ENCODE measurements at regions not wholly inside any gene's neighbourhood (a gene's known extent, or its start where the extent isn't known, plus 50 kb on each side); places are given as distances from the start of the nearest gene placed in this dataset.
"Not testable (repeated sequence)": the region's sequence is repeated elsewhere in the genome, so short reads cannot be mapped to it uniquely, and the experiment has no call there.

DNA sequence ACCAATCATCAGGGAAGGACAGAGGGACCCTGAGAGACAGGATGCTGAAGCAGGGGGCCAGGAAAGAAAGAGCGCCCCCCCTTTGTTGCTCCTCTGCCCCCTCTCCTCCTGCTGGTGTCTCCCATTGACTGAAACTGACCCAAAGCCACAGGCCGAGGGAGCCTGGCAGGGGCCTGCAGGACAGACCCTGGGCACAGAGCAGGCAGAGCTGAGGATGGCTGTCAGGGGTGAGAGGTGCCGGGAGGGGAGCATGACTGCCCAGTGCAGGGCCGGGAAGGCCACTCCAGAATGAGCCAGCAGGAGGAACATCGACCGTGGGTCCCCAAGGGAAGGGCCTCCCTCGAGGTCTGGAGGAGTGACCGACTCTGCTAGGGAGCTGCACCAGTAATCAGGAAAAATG, 427.8 kb downstream of the PREX1 start:
- no peak for DNase-seq

DNA sequence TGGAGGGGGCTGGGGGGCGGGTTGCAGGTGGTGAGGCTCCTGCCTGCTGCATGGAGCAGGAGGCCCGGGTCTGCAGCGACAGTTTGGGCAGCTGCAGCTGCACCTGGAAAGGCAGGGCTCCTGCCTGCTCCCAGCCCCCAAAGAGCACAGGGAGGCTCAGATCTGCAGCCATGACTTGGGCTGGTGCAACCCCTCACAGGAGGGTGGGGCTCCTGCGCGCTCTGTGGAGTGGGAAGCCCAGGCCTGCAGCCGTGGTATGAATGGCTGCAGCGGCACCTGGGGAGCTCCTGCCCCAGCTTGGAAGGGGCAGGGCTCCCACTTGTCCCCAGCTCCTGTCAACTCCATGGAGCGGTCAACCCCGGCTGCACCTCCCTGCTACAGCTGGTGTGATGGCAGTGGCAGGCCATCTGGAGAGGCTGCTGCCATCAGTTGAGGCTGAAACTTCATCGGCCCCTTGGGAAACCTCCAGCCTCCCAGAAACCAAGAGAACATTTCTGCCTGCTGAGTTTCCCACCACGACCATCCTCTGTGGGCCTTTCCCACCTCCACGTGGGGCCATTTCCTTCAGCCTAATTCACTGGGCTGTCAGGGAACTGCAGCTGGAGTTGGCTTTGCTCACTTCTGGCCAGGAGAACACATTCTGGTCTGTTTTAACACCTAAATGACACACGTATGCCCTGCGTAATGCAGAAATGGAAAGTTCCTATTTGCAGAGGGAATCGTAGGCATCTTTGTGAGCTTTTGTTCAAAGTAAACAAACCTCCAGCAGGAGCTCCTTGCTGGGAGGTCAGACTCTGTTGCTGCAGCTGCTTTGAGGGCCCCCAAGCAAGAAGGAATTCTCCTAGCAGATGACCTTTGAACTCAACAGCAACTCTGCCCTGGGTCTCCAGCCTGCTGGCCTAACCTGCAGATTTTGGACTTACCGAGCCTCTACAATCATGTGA, 429.0 kb downstream of the PREX1 start:
- DNase-seq: no peak

GRCh38 chr20:48396981-48397861, 430.6 kb downstream of the PREX1 start:
- DNase-seq: not testable (repeated sequence)

DNA sequence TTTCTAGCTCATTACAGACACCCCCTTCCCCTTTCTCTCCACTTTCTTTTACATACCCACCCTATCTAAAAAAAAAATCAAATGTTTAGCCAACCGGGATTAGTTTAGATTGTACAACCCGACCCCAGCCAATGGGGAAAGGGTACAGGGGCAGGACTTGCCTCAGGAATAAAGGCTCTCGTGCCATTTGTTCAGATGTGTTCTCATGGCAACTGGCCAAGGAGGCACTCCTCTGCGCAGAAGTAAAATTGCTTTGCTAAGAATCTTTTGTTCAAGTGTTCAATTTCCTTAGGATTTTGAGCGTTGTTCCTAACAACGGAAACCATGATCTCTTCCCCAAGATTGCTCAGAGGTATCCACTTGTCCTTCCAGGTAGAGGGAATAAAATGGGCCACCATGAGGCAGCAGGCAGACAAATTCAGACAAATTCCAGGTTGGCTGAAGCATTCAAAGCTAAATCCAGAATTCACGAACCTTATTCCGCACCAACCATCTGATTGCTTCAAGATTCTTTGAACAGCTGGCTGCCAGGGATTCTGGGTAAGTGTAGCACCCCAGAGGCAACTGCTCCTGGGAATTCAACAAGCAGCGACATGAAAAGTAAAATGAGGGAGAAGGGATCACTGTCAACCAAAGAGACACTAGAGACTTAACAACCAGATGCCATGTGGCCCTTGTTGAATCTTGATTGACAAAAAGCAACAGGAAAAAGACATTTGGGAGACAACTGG, 431.8 kb downstream of the PREX1 start:
- DNase-seq: no peak

- no peak for DNase-seq
Measured at GRCh38 chr20:48394415-48395081, 433.3 kb downstream of the PREX1 start.

- DNase-seq: no peak
Measured at GRCh38 chr20:48393737-48394314, 434.0 kb downstream of the PREX1 start.

DNA sequence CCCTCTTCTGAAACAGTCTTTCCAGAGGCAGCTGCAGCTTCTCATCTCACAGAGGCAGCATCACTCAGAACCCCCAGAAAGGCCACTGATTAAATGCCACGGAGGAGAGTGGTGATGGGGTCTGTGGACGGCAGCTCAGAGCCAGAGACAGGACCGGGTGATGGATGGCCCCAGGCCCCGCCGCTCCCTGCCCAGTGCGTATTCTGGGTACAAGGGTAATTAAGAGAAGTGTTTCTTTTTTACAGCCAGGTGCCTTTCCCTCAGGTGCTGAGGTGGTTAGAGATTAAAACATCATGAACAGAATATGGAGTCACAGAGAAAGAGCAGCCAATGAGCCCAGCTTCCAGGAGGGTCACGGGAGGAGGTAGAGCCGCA, 434.5 kb downstream of the PREX1 start:
- DNase-seq: no peak

- no peak for DNase-seq
Measured at GRCh38 chr20:48392407-48393310, 435.1 kb downstream of the PREX1 start.

DNA sequence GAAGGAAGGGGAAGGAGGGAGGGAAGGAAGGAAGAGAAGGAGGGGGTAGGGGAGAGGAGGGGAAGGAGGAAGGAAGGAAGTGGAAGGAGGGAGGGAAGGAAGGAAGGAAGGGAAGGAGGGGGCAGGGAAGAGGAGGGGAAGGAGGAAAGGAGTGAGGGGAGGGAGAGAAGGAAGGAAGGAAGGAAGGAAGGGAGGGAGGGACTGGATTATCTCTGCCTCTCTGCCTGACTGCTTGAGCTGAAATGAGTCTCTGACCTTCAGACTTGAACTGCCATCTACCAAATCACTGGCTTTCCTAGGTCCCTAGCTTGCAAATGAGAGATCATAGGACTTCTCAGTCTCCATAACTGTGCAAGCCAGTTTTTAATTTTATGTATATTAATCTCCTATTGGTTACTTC, 436.8 kb downstream of the PREX1 start:
- no peak for DNase-seq

DNA sequence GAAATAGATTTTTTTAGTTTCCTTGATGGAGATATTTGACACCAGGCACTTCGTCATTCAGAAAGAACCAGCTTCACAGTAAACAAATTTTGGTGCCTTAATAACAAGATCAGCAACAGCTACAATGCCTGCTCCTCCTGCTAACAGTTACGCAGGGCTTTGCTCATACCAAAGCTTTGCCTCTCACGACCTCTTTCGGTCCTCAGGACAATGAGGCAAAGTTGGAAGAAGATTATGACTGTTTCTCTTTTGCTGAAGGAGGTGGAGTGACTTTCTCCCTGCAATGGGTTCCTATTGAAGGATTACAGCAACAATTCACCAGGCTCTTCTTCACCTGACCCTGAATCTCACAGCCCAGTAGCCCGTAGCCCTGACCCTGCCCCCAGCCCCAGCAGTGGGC, 440.1 kb downstream of the PREX1 start:
- DNase-seq: no peak

DNA sequence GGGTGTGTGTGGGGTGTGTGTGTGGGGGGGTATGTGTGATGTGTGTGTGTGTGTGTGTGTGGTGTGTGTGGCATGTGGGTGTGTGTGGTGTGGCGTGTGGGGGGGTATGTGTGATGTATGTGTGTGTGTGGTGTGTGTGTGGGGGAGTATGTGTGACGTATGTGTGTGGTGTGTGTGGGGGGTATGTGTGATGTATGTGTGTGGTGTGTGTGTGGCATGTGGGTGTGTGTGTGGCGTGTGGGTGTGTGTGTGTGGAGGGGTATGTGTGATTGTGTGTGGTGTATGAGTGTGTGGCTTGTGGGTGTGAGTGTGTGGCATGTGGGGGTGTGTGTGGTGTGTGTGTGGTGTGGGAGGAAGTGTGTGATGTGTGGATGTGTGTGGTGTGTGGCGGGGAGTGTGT, 442.3 kb downstream of the PREX1 start:
- no peak for DNase-seq

GRCh38 chr20:48385114-48385513, 442.7 kb downstream of the PREX1 start:
- no peak for DNase-seq

DNA sequence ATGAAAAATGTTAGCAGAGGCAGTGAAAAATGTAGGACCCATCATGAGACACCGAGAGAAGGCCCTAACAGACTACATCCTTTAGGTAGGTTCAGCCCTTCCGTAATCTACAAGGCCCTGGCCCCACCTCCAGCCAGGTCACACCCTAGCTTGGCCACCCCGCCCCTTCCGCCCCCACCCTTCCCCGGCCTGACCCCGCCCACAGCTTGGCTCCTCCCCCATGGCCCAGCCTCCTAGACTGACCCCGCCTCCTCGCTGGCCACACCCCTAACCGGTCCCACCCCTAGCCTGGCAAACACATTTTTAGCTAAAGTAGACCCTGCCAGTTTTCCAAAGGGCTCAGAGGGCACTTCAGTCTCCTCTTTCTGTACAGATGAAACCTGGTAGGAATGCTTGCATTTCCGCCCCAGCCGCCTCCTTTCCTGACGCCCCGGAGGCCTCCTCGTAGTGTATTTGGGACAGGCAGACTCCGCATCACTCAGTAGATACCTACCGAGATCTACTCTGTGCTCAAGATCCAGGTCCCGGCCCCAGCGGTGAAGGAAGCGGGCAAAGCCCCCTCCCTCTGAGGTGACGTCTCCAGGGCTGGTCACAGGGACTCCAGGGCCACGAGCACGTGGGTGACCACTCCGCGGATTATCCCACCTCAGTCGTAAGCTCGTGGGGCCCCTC, 443.5 kb downstream of the PREX1 start:
- DNase-seq: no peak

- DNase-seq: no peak
Measured at GRCh38 chr20:48383252-48383651, 444.5 kb downstream of the PREX1 start.

DNA sequence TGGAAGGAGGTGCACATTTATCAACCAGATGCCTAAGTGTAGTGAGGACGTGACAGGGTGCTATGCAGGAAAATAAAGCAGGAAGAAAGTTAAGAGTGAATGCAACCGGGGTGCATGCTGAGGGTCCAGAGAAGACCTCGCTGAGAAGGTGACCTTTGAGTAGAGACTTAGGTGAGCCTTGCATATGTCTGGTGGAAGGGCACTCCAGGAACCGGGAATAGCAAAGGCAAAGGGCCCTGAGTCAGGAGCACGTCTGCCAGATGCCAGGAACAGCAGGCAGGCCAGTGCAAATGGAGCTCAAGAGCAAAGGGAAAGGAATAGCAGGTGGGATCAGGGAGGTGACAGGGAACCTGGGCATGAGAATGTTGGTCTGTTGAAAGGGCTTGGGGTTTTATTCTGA, 445.5 kb downstream of the PREX1 start:
- DNase-seq: no peak

DNA sequence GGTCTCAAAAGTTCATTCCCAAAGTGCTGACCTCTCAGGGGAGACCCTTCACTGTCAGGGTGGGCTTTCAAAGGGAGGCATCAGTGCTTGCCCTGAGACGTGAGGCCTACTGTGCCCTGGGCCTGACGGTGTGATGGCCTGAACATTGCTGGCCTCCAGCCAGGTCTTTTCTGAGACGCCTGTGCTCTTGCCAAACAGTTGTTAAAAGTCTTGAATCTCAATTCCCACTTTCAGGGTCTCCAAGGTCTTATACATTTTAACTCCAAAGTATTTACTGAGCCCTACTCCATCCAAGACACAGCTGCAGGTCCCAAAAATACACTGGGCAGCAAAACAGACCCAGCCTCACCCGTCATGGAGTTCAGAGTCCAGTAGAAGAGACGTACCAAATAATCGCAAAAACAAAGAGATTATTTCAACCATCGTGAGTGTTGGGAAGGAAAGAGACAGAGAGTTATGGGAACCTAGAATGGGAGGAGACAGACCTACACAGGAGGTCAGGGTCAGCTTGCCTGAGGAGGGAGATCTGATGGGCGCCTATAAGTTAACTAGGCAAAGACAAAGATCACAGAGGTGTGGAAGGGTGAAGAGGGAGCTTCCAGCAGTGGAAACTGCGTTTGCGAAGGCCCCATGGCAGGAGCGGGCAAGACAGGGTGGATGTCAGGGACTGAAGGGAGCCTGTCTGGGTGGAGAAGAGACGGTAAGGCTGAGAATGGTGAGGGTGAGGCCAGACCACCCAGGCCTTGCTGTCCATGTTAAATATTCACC, 446.3 kb downstream of the PREX1 start:
- DNase-seq: no peak

DNA sequence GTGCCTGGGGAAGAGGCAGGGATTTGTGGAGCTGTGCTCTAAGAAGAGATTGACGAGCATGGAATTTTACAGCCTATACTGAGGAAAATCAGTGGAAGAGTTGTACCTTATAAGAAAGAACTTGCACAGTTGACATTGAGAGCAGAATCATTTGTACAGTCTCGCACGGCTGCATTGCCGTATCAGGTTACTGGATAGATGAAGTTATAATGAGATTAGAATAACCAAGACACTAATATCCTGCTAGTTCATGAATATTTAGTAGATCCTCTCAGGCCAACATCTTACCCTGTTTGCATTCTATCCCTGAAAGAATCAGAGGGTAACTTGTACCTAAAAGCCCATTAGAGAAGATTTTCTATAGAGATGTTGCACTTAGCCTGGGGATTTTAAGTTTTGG, 447.1 kb downstream of the PREX1 start:
- DNase-seq: no peak

- DNase-seq: no peak
Measured at GRCh38 chr20:48378976-48379675, 448.7 kb downstream of the PREX1 start.

DNA sequence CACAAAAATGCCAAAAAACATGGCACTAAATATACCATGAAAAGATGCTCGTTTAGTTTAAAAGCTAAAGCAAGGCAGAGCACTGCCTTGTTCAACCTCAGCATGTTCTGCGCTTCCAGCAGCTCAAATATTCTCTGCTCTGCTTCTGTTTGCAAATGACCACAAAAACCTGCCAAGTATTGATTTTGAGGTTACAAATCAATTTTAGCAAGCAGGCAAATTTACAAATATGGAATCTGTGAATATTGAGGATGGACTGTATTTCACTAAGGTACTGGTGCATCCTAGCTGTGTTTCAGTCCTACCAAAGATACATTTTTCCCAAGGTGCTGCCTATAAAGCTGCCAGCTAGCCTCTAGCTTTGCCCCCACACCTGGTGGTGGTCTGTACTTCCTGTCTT, 449.9 kb downstream of the PREX1 start:
- no peak for DNase-seq

All from activated CD4-positive, alpha-beta T cell treated with anti-CD3 and anti-CD28 coated beads, Interleukin-2, amount 50 U/mL, for 4 hours (primary cell).